Kidney (tissue), 13 donors: ENCODE measurements at regions not wholly inside any gene's neighbourhood (a gene's known extent, or its start where the extent isn't known, plus 50 kb on each side); places are given as distances from the start of the nearest gene placed in this dataset.

Experiments
- DNase-seq, 5 donors: peaks; one replicate each; pipeline ENCODE4 v3.0.0-alpha.2; 2013 to 2020
- FAIRE-seq: peaks from 2 replicates; lab custom pipeline; 2012; peaks lifted over from hg19 to GRCh38; lab: Jason Lieb, UNC
- H3K27ac ChIP-seq, 2 donors: one replicate each; pipeline ENCODE4 v1.7.0; 2013; ENCODE audit warnings: low read depth in 2 of 2, low read length in 2 of 2, inconsistent platforms in 1 of 2
- H3K27me3 ChIP-seq: one replicate; pipeline ENCODE4 v1.7.1; 2013; ENCODE audit warnings: low read length, inconsistent platforms; ENCODE audit not compliant: control insufficient read depth, insufficient read depth
- H3K36me3 ChIP-seq, 3 donors: one replicate each; pipeline versions ENCODE4 v1.7.0 to v1.7.1; 2013; ENCODE audit warnings: low read length in 3 of 3, control low read depth in 1 of 3, inconsistent platforms in 1 of 3; ENCODE audit not compliant: insufficient read depth in 3 of 3, control insufficient read depth in 2 of 3
- H3K4me1 ChIP-seq, 3 donors: one replicate each; pipeline versions ENCODE4 v1.7.0 to v1.7.1; 2013; ENCODE audit warnings: low read length in 3 of 3, inconsistent platforms in 1 of 3, low read depth in 1 of 3; ENCODE audit not compliant: control insufficient read depth in 2 of 3, insufficient read depth in 2 of 3
- H3K4me3 ChIP-seq, 3 donors: one replicate each; pipeline versions ENCODE4 v1.7.0 to v1.8.1; 2013; ENCODE audit warnings: low read length in 3 of 3, control low read depth in 1 of 3, inconsistent platforms in 1 of 3
- H3K9ac ChIP-seq, 3 donors: one replicate each; pipeline versions ENCODE4 v1.7.0 to v1.7.1; 2013; ENCODE audit warnings: low read length in 3 of 3, control low read depth in 1 of 3, inconsistent platforms in 1 of 3
- H3K9me3 ChIP-seq, 3 donors: one replicate each; pipeline versions ENCODE4 v1.7.0 to v1.7.1; 2013; ENCODE audit warnings: low read length in 3 of 3, control low read depth in 1 of 3, inconsistent platforms in 1 of 3; ENCODE audit not compliant: control insufficient read depth in 2 of 3, insufficient read depth in 1 of 3
- CTCF ChIP-seq: IDR thresholded peaks from 3 replicates; pipeline ENCODE4 v1.5.1; 2012; ENCODE audit warnings: mild to moderate bottlenecking, moderate library complexity, borderline replicate concordance; ENCODE audit not compliant: insufficient read depth; ENCODE audit errors: extremely low read depth
- intact Hi-C: fragments of 100-400 bp; cut with DNase I; formaldehyde crosslinking; loops from one replicate; pipeline ENCODE4 v1.11.1; 2022
- donor health status: control.
- donor health status: control.
- donor health status: control.
- donor health status: control.
- donor health status: control.
- donor health status: DM: yes; HTN: yes; CAD: no.
- donor health status: Normal renal cell carcinoma (clear cell type).

- no peaks in the 10 kb centered on the region for H3K27me3 ChIP-seq
- H3K9ac ChIP-seq = no peak overlapping the region
- intact Hi-C loops = no loop called here
- no peaks in the 10 kb centered on the region for H3K36me3 ChIP-seq
- H3K9me3 ChIP-seq = no peaks in the 10 kb centered on the region
- no peak overlapping the region for H3K4me3 ChIP-seq
- DNase-seq (no peak), FAIRE-seq (no peak)
- no peak for TF ChIP-seq CTCF
- no peaks in the 10 kb centered on the region for H3K4me1 ChIP-seq
- no peak overlapping the region for H3K27ac ChIP-seq
Measured at GRCh38 chr2:58740426-58740825, 499.3 kb upstream of the FANCL start.

DNA sequence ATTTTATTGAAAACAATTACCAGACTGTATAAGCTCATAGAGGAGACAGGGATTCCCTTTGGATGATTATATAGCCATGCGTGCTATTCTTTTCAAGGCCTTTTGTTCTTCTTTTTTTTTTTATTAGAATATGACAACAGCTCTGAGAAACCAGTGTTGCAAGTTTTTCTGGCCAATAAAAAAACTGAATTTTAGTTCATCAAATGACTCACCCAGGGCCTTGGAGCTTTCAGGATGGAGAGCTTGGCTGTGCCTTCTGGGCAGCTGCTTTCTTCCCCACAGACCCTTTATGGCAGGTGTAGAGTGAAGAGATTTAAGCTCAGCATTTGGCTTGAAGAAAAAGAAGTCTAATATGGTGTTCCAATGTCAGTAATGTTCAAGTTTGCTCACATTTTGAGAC is 497.9 kb upstream of the FANCL start:
- Histone ChIP-seq H3K4me3 (no peak overlapping the region), H3K36me3 (no peaks in the 10 kb centered on the region), H3K27ac (no peak overlapping the region), H3K27me3 (no peaks in the 10 kb centered on the region), H3K4me1 (no peaks in the 10 kb centered on the region), H3K9ac (no peak overlapping the region), H3K9me3 (no peaks in the 10 kb centered on the region)
- no peak for DNase-seq
- intact Hi-C loops = no loop called here
- no peak for FAIRE-seq
- TF ChIP-seq CTCF = no peak

DNA sequence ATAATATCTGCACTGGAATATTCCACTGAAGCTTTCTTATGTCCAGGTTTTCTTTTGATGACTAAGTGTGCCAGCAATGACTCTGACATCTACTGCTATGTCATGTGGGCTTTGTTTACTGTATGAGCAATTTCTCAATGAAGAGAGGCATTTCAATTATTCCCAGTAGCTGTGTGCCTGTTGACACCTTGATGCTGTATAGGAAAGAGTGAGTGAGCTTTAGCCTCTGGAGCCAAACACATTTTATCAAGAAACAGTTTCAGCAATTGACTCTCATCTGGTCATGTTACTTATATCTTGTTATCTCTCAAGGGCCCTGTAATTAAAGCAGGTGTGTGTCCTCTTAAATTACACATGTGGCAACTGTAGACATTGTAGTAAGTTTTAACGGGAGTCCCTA is 493.2 kb upstream of the FANCL start:
- no peak for TF ChIP-seq CTCF
- intact Hi-C loops = no loop called here
- Histone ChIP-seq H3K4me3 (no peak overlapping the region), H3K27ac (no peak overlapping the region), H3K4me1 (no peaks in the 10 kb centered on the region), H3K9ac (no peak overlapping the region), H3K27me3 (no peaks in the 10 kb centered on the region), H3K9me3 (no peaks in the 10 kb centered on the region), H3K36me3 (no peaks in the 10 kb centered on the region)
- DNase-seq = no peak
- no peak for FAIRE-seq

- Histone ChIP-seq H3K4me3 (no peak overlapping the region), H3K4me1 (no peaks in the 10 kb centered on the region), H3K9ac (no peak overlapping the region), H3K36me3 (no peaks in the 10 kb centered on the region), H3K9me3 (no peaks in the 10 kb centered on the region), H3K27me3 (no peaks in the 10 kb centered on the region), H3K27ac (no peak overlapping the region)
- no peak for TF ChIP-seq CTCF
- no peak for FAIRE-seq
- no peak for DNase-seq
- intact Hi-C loops = no loop called here
Measured at GRCh38 chr2:58732999-58733398, 491.9 kb upstream of the FANCL start.
